ENCODE measurements at regions not wholly inside any gene's neighbourhood (a gene's known extent, or its start where the extent isn't known, plus 50 kb on each side); places are given as distances from the start of the nearest gene placed in this dataset.
"Not testable (repeated sequence)": the region's sequence is repeated elsewhere in the genome, so short reads cannot be mapped to it uniquely, and the experiment has no call there.

- ChIA-PET POLR2A (no interaction called here), CTCF (no interaction called here)
- DNase-seq, result no peak
- Mint-ChIP-seq H3K27ac (no peak overlapping the region), H3K27me3 (peaks cover 5% of the 10 kb centered on the region), H3K36me3 (ENCODE audit: low read depth) (no peaks in the 10 kb centered on the region), H3K4me1 (no peaks in the 10 kb centered on the region), H3K4me3 (no peak overlapping the region), H3K9me3 (peaks cover 3% of the 10 kb centered on the region)
Observed at GRCh38 chr14:55847766-55848165, 267.8 kb downstream of the KTN1 start.

DNA sequence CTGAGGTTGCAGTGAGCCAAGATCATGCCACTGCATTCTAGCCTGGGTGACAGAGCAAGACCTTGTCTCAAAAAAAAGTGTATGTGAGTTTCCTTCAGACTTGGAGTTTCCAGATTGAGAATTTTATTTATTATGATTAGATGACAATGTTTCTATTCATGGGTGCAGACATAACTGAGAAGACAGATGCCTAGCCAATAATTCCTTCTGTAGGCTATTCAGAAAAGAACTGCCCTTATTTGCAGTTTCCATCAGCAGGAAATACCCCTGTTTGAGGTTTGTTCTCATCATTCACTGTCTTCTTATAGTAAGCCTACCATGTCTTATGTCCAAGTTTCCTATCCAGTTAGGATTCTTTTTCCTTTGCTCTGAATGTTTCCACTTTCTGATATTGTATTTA, 269.0 kb downstream of the KTN1 start:
- Mint-ChIP-seq H3K27me3 (peaks cover 5% of the 10 kb centered on the region), H3K36me3 (ENCODE audit: low read depth) (no peaks in the 10 kb centered on the region), H3K27ac (no peak overlapping the region), H3K4me3 (no peak overlapping the region), H3K9me3 (peaks cover 3% of the 10 kb centered on the region), H3K4me1 (no peaks in the 10 kb centered on the region)
- no peak for DNase-seq
- POLR2A ChIA-PET, result no interaction called here
- CTCF ChIA-PET, result no interaction called here

- Mint-ChIP-seq H3K9me3 (peaks cover 3% of the 10 kb centered on the region), H3K27me3 (peaks cover 5% of the 10 kb centered on the region), H3K4me3 (no peak overlapping the region), H3K36me3 (ENCODE audit: low read depth) (no peaks in the 10 kb centered on the region), H3K4me1 (no peaks in the 10 kb centered on the region), H3K27ac (no peak overlapping the region)
- DNase-seq, result no peak
- ChIA-PET CTCF (no interaction called here), POLR2A (no interaction called here)
Observed at GRCh38 chr14:55849833-55850232, 268.4 kb upstream of the PELI2 start.

GRCh38 chr14:55850825-55851241, 267.4 kb upstream of the PELI2 start:
- CTCF ChIA-PET, result no interaction called here
- H3K4me1 Mint-ChIP-seq, result no peaks in the 10 kb centered on the region

DNA sequence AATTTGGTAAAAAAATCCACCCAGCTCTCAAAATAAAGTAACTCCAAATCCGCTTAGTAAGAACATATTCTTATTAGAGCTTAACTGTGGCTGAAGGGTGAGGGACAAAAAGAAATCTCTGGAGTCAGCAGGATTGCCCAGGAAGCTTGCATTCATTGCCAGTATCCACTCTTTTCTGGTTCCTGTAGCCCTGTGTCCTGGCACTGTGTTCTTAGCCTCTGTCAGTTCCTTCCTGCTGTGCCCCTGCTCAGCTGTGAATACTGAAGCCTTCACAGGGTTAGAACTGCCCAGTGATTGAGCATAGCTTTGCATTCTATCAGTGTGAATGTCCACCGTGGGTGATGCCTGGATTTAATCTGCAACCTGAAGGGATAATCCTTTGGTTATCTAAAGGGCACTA, 266.9 kb upstream of the PELI2 start:
- POLR2A ChIA-PET, result no interaction called here

More at GRCh38 chr14:55850825-55851241, 267.4 kb upstream of the PELI2 start:
- Mint-ChIP-seq H3K9me3 (peaks cover 3% of the 10 kb centered on the region), H3K27ac (no peak overlapping the region), H3K36me3 (ENCODE audit: low read depth) (no peaks in the 10 kb centered on the region), H3K27me3 (peaks cover 5% of the 10 kb centered on the region), H3K4me3 (no peak overlapping the region)
- POLR2A ChIA-PET, result no interaction called here
- no peak for DNase-seq

GRCh38 chr14:55851961-55852360, 266.2 kb upstream of the PELI2 start:
- ChIA-PET POLR2A (no interaction called here), CTCF (no interaction called here)
- DNase-seq, result no peak
- H3K36me3 Mint-ChIP-seq (ENCODE audit: low read depth), result no peaks in the 10 kb centered on the region
- H3K27me3 Mint-ChIP-seq, result peaks cover 5% of the 10 kb centered on the region
- no peak overlapping the region for H3K4me3 Mint-ChIP-seq
- no peak overlapping the region for H3K27ac Mint-ChIP-seq
- H3K4me1 Mint-ChIP-seq, result no peaks in the 10 kb centered on the region
- no peaks in the 10 kb centered on the region for H3K9me3 Mint-ChIP-seq

More for the DNA sequence above, 266.9 kb upstream of the PELI2 start:
- no peaks in the 10 kb centered on the region for H3K36me3 Mint-ChIP-seq (ENCODE audit: low read depth)
- H3K27me3 Mint-ChIP-seq, result peaks cover 5% of the 10 kb centered on the region
- DNase-seq, result no peak
- peaks cover 3% of the 10 kb centered on the region for H3K9me3 Mint-ChIP-seq
- no peak overlapping the region for H3K4me3 Mint-ChIP-seq
- H3K27ac Mint-ChIP-seq, result no peak overlapping the region
- H3K4me1 Mint-ChIP-seq, result no peaks in the 10 kb centered on the region
- CTCF ChIA-PET, result no interaction called here

GRCh38 chr14:55855751-55856150, 262.5 kb upstream of the PELI2 start:
- Mint-ChIP-seq H3K4me1 (no peaks in the 10 kb centered on the region), H3K36me3 (ENCODE audit: low read depth) (no peaks in the 10 kb centered on the region), H3K27me3 (no peaks in the 10 kb centered on the region), H3K27ac (no peak overlapping the region), H3K4me3 (no peak overlapping the region), H3K9me3 (peaks cover 17% of the 10 kb centered on the region)
- ChIA-PET POLR2A (interaction anchor here (1.0 kb wide), 1 partner anchor 106 kb away, joined by 3 read pairs; no protein-coding TSS in a partner anchor), CTCF (no interaction called here)
- no peak for DNase-seq

DNA sequence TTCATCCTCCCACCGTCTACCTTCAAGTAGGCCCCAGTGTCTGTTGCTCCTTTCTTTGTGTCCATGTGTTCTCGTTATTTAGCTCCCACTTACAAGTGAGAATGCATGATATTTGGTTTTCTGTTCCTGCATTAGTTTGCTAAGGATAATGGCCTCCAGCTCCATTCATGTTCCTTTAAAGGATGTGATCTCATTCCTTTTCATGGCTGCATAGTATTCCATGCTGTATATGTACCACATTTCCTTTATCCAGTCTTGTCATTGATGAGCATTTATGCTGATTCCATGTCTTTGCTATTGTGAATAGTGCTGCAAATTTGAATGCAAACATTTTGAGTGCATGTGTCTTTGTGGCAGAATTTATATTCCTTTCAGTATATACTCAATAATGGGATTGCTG, 259.6 kb upstream of the PELI2 start:
- ChIA-PET POLR2A (no interaction called here), CTCF (no interaction called here)
- peaks cover 6% of the 10 kb centered on the region for H3K36me3 Mint-ChIP-seq (ENCODE audit: low read depth)
- no peak overlapping the region for H3K27ac Mint-ChIP-seq
- H3K4me1 Mint-ChIP-seq, result peaks cover 2% of the 10 kb centered on the region
- peaks cover 24% of the 10 kb centered on the region for H3K9me3 Mint-ChIP-seq
- no peak for DNase-seq
- H3K4me3 Mint-ChIP-seq, result no peak overlapping the region
- peaks cover 4% of the 10 kb centered on the region for H3K27me3 Mint-ChIP-seq

DNA sequence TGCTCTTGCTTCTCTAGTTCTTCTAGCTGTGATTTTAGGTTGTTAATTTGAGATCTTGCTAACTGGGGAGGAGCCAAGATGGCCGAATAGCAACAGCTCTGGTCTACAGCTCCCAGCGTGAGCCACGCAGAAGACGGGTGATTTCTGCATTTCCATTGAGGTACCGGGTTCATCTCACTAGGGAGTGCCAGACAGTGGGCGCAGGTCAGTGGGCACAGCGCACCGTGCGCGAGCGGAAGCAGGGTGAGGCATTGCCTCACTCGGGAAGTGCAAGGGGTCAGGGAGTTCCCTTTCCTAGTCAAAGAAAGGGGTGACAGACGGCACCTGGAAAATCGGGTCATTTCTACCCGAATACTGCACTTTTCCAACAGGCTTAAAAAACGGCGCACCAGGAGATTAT, 256.6 kb upstream of the PELI2 start:
- DNase-seq; CTCF ChIA-PET; H3K36me3 Mint-ChIP-seq (ENCODE audit: low read depth); H3K27ac Mint-ChIP-seq; H3K4me3 Mint-ChIP-seq; H3K4me1 Mint-ChIP-seq; POLR2A ChIA-PET: not testable (repeated sequence)
- Mint-ChIP-seq H3K9me3 (peaks cover 24% of the 10 kb centered on the region), H3K27me3 (peaks cover 11% of the 10 kb centered on the region)

- H3K9me3 Mint-ChIP-seq, result peaks cover 11% of the 10 kb centered on the region
- no peak for DNase-seq
- CTCF ChIA-PET, result interaction anchor here (0.9 to 1.8 kb wide), 3 partner anchors 134 to 475 kb away, joined by 3 to 5 read pairs (median 3); no protein-coding TSS in a partner anchor
- peaks cover 8% of the 10 kb centered on the region for H3K4me1 Mint-ChIP-seq
- peaks cover 6% of the 10 kb centered on the region for H3K36me3 Mint-ChIP-seq (ENCODE audit: low read depth)
- H3K27me3 Mint-ChIP-seq, result peaks cover 22% of the 10 kb centered on the region
- no peak overlapping the region for H3K4me3 Mint-ChIP-seq
- POLR2A ChIA-PET, result no interaction called here
- no peak overlapping the region for H3K27ac Mint-ChIP-seq
Observed at GRCh38 chr14:55864890-55865655, 253.1 kb upstream of the PELI2 start.

- Mint-ChIP-seq H3K27ac (no peak overlapping the region), H3K27me3 (peaks cover 21% of the 10 kb centered on the region), H3K4me3 (no peak overlapping the region), H3K36me3 (ENCODE audit: low read depth) (no peaks in the 10 kb centered on the region), H3K4me1 (peaks cover 6% of the 10 kb centered on the region), H3K9me3 (no peaks in the 10 kb centered on the region)
- no peak for DNase-seq
- ChIA-PET POLR2A (no interaction called here), CTCF (no interaction called here)
Observed at GRCh38 chr14:55867311-55867710, 250.9 kb upstream of the PELI2 start.

DNA sequence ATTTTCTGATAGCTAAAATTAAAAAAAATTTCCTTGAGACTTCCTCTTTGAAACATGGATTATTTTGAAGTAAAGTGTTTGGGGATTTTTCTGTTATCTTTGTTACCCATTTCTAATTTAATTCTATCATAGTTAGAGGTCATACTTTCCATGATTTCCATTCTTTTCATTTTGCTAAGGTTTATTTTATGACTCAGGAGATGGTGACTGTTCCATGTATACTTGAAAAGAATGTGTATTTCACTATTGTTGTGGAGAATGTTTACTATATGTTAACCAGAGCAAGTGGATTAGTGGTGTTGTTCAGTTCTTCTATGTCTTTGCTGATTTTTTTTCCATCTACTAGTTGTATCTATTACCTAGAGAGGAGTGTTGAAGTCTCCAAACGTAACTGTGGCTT, 250.5 kb upstream of the PELI2 start:
- no peak for DNase-seq
- Mint-ChIP-seq H3K4me1 (peaks cover 6% of the 10 kb centered on the region), H3K4me3 (no peak overlapping the region), H3K9me3 (no peaks in the 10 kb centered on the region), H3K36me3 (ENCODE audit: low read depth) (no peaks in the 10 kb centered on the region), H3K27ac (no peak overlapping the region), H3K27me3 (peaks cover 25% of the 10 kb centered on the region)
- ChIA-PET CTCF (no interaction called here), POLR2A (no interaction called here)

GRCh38 chr14:55869397-55870049, 248.7 kb upstream of the PELI2 start:
- peaks cover 6% of the 10 kb centered on the region for H3K4me1 Mint-ChIP-seq
- H3K9me3 Mint-ChIP-seq, result no peaks in the 10 kb centered on the region
- no peaks in the 10 kb centered on the region for H3K36me3 Mint-ChIP-seq (ENCODE audit: low read depth)
- H3K27me3 Mint-ChIP-seq, result peaks cover 20% of the 10 kb centered on the region
- ChIA-PET POLR2A (no interaction called here), CTCF (no interaction called here)
- no peak for DNase-seq
- H3K27ac Mint-ChIP-seq, result no peak overlapping the region
- no peak overlapping the region for H3K4me3 Mint-ChIP-seq

DNA sequence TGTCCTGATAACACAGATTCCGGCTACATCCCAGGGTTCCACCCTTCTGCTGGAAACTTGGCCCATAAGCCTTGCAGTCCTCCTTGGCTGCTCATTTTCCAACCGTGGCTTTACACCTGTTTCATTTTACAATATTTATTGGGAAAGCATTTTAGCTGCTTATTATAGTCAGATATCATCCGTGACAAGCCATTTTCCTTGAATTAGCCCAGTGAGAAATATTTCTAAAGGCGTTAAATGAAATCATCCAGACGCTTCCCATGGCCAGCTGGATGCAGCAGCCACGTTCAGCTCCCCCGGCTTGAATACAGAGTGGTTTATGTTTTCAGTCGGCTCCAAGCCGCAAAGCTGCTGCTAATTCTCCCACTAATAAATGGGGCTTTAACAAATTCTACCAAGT, 245.0 kb upstream of the PELI2 start:
- no peaks in the 10 kb centered on the region for H3K36me3 Mint-ChIP-seq (ENCODE audit: low read depth)
- H3K27me3 Mint-ChIP-seq, result peaks cover 18% of the 10 kb centered on the region
- no peak overlapping the region for H3K27ac Mint-ChIP-seq
- DNase-seq, result no peak
- ChIA-PET CTCF (no interaction called here), POLR2A (no interaction called here)
- H3K4me1 Mint-ChIP-seq, result no peaks in the 10 kb centered on the region
- no peak overlapping the region for H3K4me3 Mint-ChIP-seq
- no peaks in the 10 kb centered on the region for H3K9me3 Mint-ChIP-seq
